Osteocyte (in vitro differentiated cells): ENCODE measurements at regions not wholly inside any gene's neighbourhood (a gene's known extent, or its start where the extent isn't known, plus 50 kb on each side); places are given as distances from the start of the nearest gene placed in this dataset.
A peak's percentile ranks its signal among the peaks of the same experiment; 100 is the strongest.

Source experiments
- DNase-seq: peaks from one replicate; pipeline ENCODE4 v3.0.0; 2021; ENCODE audit warnings: mixed read lengths; ENCODE audit not compliant: unreplicated experiment; ENCODE audit errors: extremely low spot score
- H3K27ac Mint-ChIP-seq: one replicate; pipeline ENCODE4 v1.8.0; 2021; ENCODE audit warnings: mild to moderate bottlenecking, mixed read lengths; ENCODE audit not compliant: unreplicated experiment
- H3K27me3 Mint-ChIP-seq: one replicate; pipeline ENCODE4 v1.8.0; 2021; ENCODE audit warnings: mixed read lengths; ENCODE audit not compliant: unreplicated experiment
- H3K36me3 Mint-ChIP-seq: one replicate; pipeline ENCODE4 v1.8.0; 2021; ENCODE audit warnings: mixed read lengths; ENCODE audit not compliant: unreplicated experiment
- H3K4me1 Mint-ChIP-seq: one replicate; pipeline ENCODE4 v1.8.0; 2021; ENCODE audit warnings: mixed read lengths; ENCODE audit not compliant: unreplicated experiment
- H3K4me3 Mint-ChIP-seq: one replicate; pipeline ENCODE4 v1.8.0; 2021; ENCODE audit warnings: mild to moderate bottlenecking, moderate library complexity, mixed read lengths; ENCODE audit not compliant: unreplicated experiment
- H3K9me3 Mint-ChIP-seq: one replicate; pipeline ENCODE4 v1.8.0; 2021; ENCODE audit warnings: mixed read lengths; ENCODE audit not compliant: unreplicated experiment
- TF ChIP-seq, protein P1 (sequence below): fragments of 200-600 bp; sonication (generic); IDR thresholded peaks from 2 replicates; pipeline ENCODE4 v1.5.0; 2021; ENCODE audit warnings: antibody characterized with exemption, mild to moderate bottlenecking, moderate library complexity

- H3K27ac Mint-ChIP-seq = no peak overlapping the region
- peaks cover 5% of the 10 kb centered on the region for H3K36me3 Mint-ChIP-seq
- TF ChIP-seq, protein P1, sequence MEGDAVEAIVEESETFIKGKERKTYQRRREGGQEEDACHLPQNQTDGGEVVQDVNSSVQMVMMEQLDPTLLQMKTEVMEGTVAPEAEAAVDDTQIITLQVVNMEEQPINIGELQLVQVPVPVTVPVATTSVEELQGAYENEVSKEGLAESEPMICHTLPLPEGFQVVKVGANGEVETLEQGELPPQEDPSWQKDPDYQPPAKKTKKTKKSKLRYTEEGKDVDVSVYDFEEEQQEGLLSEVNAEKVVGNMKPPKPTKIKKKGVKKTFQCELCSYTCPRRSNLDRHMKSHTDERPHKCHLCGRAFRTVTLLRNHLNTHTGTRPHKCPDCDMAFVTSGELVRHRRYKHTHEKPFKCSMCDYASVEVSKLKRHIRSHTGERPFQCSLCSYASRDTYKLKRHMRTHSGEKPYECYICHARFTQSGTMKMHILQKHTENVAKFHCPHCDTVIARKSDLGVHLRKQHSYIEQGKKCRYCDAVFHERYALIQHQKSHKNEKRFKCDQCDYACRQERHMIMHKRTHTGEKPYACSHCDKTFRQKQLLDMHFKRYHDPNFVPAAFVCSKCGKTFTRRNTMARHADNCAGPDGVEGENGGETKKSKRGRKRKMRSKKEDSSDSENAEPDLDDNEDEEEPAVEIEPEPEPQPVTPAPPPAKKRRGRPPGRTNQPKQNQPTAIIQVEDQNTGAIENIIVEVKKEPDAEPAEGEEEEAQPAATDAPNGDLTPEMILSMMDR = no peak
- no peaks in the 10 kb centered on the region for H3K27me3 Mint-ChIP-seq
- peaks cover 12% of the 10 kb centered on the region for H3K4me1 Mint-ChIP-seq
- DNase-seq = no peak
- no peak overlapping the region for H3K4me3 Mint-ChIP-seq
- no peaks in the 10 kb centered on the region for H3K9me3 Mint-ChIP-seq
Observed at GRCh38 chr5:127999909-128000308, 83.7 kb upstream of the SLC12A2 start.

- peaks cover 4% of the 10 kb centered on the region for H3K36me3 Mint-ChIP-seq
- H3K27ac Mint-ChIP-seq = no peak overlapping the region
- DNase-seq = no peak
- H3K27me3 Mint-ChIP-seq = no peaks in the 10 kb centered on the region
- H3K9me3 Mint-ChIP-seq = no peaks in the 10 kb centered on the region
- TF ChIP-seq, protein P1 = no peak
- peaks cover 7% of the 10 kb centered on the region for H3K4me1 Mint-ChIP-seq
- H3K4me3 Mint-ChIP-seq = no peak overlapping the region
Observed at GRCh38 chr5:128002425-128002824, 81.1 kb upstream of the SLC12A2 start.

GRCh38 chr5:128007939-128008338 is 75.6 kb upstream of the SLC12A2 start:
- Mint-ChIP-seq H3K27ac (peak overlapping the region; percentile 69), H3K4me3 (no peak overlapping the region), H3K36me3 (peaks cover 2% of the 10 kb centered on the region), H3K9me3 (no peaks in the 10 kb centered on the region), H3K27me3 (no peaks in the 10 kb centered on the region), H3K4me1 (peaks cover 29% of the 10 kb centered on the region)
- TF ChIP-seq, protein P1 = no peak
- no peak for DNase-seq

DNA sequence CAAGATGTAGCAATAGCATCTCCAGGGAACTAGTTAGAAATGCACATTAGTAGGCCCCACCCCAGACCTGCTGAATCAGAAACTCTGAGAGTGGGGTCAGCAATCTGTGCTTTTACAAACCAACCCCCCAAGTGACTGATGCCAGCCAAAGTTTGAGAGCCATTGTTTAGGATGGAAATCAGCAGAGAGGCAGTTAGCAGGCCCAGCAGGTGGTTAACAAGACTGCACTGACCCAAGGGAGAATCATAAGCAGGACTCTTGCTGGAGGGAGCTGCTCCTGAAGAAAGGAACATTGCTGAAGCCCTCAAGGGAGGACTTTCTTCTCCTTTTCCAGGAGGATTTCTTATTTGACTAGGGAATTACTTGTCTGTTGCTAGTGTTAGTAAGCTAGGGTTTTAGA is 74.2 kb upstream of the SLC12A2 start:
- TF ChIP-seq, protein P1 = no peak
- H3K27me3 Mint-ChIP-seq = no peaks in the 10 kb centered on the region
- no peak for DNase-seq
- peaks cover 29% of the 10 kb centered on the region for H3K4me1 Mint-ChIP-seq
- H3K4me3 Mint-ChIP-seq = no peak overlapping the region
- no peak overlapping the region for H3K27ac Mint-ChIP-seq
- peaks cover 2% of the 10 kb centered on the region for H3K36me3 Mint-ChIP-seq
- H3K9me3 Mint-ChIP-seq = no peaks in the 10 kb centered on the region

DNA sequence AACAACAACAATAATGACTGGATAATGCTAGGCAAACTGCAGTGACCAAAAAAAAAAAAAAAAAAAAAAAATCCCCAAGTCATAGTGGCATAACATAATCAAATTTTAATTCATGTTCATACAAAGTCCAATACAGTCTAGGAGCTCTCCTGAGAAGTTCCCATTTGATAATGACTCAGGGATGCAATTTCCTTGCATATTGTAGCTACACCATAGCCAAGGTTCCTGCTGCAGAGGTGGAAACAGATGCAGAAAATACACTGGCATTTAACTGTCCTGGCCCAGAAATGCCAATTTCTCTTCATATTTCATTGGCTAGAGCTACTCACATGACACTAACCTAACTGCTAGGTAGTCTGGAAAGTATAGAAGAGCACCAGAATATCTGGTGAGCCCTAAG is 72.2 kb upstream of the SLC12A2 start:
- Mint-ChIP-seq H3K9me3 (no peaks in the 10 kb centered on the region), H3K36me3 (peaks cover 1% of the 10 kb centered on the region), H3K4me1 (peaks cover 29% of the 10 kb centered on the region), H3K27ac (no peak overlapping the region), H3K27me3 (no peaks in the 10 kb centered on the region), H3K4me3 (no peak overlapping the region)
- DNase-seq = no peak
- TF ChIP-seq, protein P1 = no peak
